ENCODE measurements at regions not wholly inside any gene's neighbourhood (a gene's known extent, or its start where the extent isn't known, plus 50 kb on each side); places are given as distances from the start of the nearest gene placed in this dataset.
"Not testable (repeated sequence)": the region's sequence is repeated elsewhere in the genome, so short reads cannot be mapped to it uniquely, and the experiment has no call there.

DNA sequence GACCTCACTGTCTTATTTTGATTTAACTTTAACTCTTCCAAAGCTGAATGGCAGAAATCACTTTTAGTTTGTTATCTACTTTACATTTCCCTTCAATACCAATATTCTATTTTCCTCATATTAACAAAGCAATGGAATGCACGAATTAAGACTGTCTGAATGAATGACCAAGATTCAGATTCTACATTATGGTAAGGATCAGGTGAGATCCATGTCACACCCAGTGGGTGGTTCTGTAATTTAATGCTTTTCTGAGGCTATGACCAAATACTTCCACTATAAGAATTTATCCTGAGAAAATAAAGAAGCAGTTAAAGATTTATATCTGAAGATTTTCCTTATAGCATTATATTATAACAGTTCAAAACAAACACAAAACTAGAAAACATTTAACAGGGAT lies 90.2 kb upstream of the NUPR2 start:
- DNase-seq = no peak

DNA sequence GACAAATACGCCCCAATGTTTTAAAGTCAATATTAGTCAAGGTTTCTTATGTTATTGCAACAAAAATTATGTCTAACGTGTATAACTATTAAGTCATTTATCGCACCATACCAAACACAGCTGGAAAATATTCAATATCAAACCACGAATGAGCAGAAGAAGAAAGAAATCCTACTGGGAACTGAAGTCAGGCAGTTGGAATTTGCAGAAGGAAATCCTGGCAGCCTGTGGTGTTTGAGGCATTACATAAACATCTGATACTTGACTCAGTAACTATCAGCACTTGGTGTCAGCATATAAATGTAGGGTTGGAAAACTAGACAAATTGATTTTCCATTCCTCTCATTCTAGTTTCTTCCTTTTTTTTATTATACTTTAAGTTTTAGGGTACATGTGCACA lies 83.4 kb upstream of the NUPR2 start:
- DNase-seq = no peak

DNA sequence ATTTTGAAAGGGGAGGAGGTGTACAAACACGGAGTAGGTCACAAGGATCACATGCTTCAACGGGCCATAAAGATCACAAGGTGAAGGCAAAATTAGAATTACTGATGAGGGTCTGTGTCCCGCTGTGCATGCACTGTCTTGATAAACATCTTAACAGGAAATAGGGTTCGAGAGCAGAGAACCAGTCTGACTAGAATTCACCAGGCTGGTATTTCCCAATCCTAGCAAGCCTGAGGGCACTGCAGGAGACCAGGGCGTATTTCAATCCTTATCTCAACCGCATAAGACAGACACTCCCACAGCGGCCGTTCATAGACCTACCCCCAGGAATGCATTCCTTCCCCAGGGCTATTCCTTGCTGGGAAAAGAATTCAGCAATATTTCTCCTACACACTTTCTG lies 80.0 kb upstream of the NUPR2 start:
- DNase-seq = not testable (repeated sequence)

DNA sequence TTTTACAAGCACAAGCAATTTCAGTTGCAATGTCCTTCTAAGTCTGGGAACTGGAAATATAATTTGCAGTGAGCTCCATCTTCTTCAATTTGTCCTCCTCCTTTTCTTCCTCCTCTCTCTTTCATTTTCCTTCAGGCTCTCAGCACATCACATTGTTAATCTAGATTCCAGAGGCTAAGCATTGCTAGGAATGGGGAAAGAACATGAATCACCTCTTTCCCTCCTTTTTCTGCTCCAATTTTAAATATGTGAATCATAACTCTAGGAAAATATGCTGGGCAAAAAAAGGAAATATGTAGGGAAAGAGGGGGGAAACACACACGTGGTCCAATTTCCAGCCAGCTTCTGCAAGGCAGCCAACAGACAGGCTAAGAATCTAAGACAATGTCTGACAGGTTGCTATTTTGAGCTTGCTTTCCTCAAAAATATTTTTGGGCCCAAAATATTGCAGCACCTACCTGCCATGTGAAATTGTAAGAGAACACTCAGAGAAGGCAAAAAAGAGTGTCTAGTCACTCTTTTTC lies 72.7 kb upstream of the NUPR2 start:
- DNase-seq = no peak

DNA sequence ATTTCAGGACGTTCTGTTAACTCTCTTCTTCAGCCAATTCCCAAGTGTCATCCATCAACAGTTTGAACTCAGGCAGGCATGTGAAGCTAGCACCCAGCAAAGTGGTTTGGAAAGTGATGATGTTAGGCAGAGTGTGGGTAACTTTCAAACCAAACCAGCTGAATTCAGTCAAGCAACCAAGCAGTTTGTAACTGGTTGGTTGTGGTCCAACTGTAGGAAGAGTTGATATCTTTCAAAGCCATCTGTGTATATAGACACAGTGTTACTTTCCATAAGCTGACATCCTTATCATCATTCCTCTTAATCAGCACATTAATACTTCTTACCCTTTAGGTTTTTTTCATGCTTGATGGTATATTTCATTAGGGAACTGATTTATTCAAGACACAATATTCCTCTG lies 72.2 kb upstream of the NUPR2 start:
- no peak for DNase-seq

DNA sequence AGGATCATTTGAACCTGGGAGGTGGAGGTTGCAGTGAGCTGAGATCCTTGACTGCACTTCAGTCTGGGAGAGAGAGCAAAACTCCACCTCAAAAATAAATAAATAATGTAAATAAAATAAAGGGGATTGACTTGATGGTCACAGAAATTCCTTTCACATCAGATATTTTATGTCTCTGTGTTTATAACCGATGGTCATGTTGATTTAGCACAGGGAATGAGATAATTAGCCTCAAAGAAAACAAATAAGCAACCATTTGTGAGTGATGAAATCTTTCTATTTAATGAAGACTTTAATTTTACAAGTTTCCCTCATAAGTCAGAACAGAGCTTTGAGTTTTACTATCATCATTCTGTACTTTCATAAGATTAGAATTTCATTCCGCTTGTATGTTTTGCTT lies 64.8 kb upstream of the NUPR2 start:
- DNase-seq = no peak

- no peak for DNase-seq
These were observed 59.6 kb upstream of the NUPR2 start for GRCh38 chr7:56175771-56176170.

DNA sequence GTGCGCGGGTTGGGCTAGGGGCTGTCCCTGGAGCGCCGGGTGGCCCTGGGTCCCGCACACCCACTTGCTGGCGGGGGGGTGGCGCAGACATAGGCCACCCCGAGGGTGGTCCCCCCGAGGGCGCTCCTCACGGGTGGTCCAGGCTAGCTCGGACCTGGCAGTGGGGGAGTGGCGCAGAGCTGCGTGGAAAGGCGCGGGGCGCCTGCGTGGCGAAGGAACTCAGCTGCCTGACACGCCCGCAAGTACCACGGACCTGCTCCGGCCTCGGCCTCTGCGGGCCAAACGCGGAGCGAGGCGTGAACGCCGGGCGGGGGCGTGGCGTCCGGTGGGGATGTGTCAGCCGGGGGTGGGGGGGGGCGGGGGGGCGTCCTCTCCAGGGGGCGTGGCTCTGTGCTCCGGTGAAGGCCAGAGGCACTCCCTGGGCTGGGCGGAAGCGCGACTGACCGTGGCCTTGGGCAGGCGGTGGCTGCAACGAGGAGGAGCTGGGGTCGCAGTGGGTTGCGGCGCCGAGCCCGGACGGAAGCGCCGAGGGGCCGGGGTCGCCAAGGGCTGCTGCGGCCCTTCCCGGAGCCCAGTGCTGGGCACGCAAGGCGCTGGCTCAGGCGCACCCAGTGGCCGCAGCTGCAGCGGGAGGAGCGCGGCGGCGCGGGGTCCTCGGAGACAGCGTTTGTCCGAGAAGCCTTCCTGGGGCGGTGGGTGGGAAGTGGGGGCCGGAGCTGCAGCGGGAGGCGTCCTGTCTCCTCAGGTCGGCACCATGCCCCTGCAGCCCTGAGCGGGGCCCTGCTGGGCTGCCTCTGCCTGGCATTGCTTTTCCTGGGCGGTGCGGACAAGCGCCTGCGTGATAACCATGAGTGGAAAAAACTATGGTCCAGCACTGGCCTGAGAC lies 58.9 kb upstream of the NUPR2 start:
- no peak for DNase-seq

DNA sequence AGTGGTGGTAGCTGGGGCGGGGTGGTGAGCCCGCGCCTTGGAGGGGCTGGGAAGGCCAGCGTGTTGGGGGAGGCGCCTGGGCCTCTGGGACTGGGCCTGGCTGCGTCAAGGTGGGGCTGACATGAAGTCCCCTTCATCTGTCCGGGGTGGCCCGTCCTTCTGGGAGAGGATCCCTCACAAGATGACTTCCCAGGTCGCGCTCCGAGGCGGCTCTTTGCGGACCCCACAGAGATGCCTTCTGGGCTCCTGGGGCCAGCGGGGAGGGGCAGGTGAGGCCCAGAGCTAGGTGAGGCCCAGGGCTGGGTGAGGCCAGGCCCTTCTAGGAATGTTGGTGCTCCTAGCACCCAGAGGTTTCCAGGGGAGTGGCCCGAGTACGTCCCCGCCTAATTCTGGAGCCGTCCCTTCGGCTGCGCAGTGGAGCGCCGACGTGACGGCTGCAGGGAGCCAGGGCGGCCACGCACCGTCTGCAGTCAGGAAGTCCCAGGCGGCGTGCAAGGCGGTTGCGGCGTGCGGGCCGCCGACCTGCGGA lies 58.2 kb upstream of the NUPR2 start:
- no peak for DNase-seq
